GM21515 (cell line): ENCODE measurements at regions not wholly inside any gene's neighbourhood (a gene's known extent, or its start where the extent isn't known, plus 50 kb on each side); places are given as distances from the start of the nearest gene placed in this dataset.

Source experiments
- ATAC-seq: cut with Tn5 transposase; IDR thresholded peaks from one replicate; pipeline ENCODE4 v1.9.1; 2021; ENCODE audit not compliant: unreplicated experiment

DNA sequence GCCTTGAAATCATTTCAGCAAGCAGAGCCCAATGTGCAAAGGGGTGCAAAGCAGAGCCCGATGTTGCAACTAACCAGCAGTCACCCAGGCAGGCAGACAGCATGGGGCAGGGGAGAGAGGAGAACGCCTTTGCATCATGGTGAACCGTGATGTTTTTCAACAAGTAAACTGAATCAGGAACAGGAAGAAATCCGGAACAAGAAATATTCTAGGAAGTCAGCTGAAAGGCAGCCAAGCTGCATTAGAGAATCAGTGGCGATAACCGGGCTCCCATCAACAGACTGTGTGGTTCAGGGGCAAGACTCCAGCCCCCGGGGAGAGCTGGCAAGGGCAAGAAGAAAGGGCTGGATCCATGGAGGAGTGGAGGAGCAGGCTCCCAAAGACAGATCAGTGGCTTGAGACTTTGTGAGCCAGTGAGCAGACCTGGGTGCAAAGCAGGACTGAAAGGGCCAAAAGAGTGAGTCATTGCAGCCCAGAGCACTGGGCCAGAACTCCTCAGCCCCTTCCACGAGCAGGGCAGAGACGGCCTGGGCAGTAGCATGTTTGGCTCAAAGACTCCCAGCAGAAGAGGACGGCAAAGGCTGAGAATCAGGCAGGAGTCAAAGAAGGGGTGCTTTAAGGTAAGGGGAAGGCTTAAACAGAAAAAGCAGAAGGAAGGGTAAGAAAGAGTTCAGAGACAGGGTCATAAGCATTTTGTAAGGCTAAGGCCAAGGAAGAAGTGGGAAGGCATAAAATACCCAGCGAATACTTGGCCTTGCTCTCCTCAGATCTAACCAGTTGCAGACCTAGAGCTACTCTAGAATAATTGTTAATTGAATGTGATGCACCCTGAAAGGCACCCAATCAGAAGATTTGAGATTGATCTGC is 155.0 kb downstream of the SETD4 start:
- no peak for ATAC-seq

DNA sequence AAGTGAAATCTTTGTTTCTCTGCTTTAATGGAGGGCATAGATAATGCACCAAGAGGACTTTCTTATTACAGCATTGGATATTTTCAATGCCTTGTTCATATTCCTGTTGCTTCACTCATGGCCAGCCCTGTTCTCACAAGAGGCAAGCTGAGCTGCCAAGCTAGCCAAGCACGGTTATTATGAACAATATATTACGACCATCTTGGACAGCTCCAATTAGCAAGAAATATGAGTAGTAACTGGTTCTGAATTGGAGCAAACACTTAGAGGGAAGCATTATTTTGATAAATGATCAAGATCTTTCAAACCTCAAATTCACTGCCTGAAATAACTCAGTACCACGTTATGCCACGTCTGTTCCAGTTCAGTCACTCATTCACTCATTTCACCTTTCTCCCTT is 159.8 kb downstream of the SETD4 start:
- no peak for ATAC-seq

DNA sequence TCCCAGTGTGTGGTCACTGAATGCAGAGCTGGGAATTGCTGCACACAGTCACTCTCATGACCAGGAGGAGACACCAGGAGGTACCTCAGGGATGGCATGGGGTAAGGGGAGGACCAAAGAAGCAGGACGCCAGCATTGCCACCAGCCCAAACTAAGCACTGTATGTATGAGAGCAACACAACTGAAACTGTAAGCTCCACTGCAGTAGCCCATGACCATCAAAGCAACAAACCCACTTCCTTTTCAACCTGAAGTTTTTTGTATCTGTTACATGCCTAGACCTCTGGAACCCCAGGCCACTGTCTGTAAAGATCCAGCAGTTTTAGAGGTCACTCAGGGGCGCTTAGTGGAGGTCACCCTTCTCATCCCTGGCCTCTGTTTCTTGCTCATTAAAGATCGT is 164.3 kb downstream of the SETD4 start:
- no peak for ATAC-seq

DNA sequence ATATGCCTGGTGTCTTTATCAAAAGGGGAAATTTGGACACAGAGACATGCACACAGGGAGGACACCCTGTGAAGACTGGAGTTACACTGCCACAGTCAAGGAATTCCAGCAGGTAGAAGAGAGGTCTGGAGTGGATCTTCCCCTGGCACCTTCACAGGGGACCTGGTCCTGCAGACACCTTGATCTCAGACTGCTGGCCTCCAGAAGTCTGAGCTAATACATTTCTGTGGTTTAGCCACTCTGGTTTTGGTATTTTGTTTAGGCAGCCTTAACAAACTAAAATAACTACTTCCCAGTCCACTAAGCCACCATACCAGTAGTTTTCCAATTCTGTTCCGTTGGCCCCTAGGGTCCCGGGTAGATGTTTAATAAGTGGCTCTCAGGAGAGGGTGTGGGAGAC is 164.7 kb downstream of the SETD4 start:
- no peak for ATAC-seq

DNA sequence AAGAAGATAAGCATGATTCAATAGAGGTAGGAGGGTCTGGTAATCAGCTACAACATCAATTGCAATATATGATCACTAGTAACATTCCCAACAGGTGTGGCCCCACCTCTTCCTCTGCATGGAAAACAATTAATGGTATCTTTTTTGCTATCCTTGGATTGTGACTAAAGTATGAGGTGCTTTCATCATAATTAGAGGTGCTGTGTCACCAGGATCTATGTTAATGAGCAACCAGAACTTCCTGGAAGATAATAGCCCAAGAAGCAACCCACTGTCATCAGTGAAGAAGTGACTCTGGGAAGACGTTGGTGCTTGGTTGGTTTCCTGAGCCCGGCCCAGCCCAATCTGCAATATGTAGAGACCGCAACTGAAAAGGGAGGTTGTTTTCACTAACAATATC is 167.2 kb downstream of the SETD4 start:
- ATAC-seq = no peak

DNA sequence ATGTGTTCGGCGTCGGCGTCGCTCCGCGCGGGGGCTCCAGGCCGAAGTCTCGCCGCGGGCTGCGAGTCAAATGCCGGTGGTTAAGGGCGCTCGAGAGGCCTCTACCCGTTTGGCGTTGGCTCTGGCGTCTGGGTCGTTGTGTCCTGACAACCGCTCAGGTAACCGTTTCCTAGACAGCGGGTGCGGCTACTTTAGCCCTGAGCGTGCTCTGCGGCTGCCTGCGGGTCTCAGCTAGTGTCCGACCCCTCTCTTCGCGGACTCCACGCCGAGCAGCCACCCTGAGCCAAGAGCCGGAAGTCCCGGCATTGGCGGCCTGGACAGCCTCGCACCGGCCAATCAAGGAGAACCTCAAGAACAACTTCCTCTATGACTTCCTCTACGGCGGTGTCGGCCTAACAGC is 173.4 kb downstream of the SETD4 start:
- ATAC-seq = no peak

DNA sequence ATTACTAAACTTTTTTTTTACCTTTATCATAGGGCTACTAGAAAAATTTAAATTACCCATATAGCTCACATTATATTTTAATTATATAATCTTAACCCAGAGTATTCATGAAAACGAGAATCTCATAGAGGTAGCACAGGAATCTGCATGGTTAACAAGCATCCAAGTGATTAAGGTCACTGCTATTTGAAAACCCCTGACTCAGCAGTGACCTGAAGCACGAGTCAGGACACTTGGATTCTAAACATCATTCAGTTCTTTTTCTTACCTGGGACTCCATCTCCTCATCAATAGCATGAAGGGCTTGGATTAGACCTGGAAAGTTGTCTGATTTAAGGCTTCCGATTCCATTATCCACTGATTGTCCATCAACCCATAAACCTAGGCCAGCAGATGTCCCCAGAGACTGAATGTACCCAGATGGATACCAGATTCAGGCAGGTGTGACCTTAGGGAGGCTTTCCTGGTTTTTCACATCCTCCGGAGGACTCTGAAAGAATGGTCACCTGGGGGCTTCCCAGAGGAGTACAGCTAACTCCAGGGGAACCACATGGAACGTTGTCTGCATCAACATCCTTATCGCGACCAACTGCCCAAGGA is 174.3 kb downstream of the SETD4 start:
- ATAC-seq = no peak

DNA sequence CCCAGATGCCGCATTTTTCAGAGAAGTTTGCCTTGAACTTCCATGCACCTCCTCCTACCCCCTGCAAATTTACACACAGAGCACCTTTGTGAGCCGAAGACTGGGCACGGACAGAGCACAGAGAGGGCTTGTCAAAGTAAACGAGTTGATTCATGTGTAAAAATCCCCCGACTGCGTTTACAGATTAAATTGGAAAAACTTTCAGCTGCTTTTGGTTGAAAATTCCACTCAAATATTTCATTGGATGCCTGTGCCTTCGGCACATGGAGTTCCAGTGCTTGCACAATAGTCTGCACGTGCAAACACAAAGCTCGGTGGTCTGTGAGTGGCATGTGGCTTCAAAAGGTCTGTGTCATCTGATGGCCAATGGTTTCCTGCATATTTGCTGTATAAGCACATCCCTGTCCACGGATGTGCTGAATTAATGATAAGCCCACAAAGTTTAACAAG is 177.5 kb downstream of the SETD4 start:
- no peak for ATAC-seq

DNA sequence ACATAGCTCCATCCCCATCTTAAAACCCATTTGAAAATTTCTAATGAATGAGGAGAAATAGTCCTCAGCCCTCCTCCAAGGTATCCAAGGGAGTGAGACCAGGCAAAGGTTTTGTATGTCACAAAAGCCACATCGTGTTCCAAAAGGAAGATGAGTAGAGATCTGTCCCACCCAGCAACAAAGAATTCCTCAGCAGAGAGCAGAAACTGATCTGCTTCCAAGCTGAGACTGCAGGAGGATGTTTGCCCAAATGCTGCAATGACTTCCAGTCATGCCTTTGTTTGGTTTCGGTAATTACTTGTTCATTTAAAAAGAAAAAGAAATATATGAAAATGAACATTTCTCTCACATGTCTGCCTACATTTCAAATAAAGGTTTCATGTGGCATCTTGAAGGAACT is 186.9 kb downstream of the SETD4 start:
- ATAC-seq = no peak

DNA sequence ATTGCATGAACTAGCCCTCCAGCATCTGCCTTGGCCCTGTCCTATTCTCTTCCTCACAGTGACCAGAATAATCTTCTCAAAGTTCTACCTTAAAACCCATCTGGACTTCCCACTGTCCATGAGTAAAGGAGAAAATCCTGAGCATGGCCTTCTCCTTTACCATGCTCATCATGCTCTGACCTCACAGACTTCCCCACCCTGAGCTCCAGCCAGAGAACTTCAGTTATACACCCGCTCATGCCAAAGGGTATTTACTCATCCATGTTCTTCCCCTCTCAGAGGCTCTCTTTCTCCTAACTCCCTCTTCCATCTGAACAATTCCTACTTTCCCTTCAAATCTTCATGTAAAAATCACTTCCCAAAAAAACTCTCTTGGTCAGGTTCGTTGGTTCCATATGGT is 188.4 kb downstream of the SETD4 start:
- ATAC-seq = no peak

DNA sequence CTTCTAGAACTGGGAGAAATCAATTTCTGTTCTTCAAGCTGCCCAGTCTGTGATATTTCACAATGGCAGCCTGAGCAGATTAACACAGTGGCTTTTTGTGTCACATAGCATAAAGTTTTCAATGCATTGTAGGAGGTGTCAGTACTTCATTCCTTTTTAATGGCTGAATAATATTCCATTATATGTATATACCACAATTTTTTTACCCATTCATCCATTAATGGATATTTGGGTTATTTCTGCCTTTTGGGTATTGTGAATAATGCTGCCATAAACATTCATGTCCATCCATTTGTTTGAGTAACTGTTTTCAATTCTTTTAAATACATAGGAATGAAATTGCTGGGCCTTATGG is 191.5 kb downstream of the SETD4 start:
- ATAC-seq = no peak

DNA sequence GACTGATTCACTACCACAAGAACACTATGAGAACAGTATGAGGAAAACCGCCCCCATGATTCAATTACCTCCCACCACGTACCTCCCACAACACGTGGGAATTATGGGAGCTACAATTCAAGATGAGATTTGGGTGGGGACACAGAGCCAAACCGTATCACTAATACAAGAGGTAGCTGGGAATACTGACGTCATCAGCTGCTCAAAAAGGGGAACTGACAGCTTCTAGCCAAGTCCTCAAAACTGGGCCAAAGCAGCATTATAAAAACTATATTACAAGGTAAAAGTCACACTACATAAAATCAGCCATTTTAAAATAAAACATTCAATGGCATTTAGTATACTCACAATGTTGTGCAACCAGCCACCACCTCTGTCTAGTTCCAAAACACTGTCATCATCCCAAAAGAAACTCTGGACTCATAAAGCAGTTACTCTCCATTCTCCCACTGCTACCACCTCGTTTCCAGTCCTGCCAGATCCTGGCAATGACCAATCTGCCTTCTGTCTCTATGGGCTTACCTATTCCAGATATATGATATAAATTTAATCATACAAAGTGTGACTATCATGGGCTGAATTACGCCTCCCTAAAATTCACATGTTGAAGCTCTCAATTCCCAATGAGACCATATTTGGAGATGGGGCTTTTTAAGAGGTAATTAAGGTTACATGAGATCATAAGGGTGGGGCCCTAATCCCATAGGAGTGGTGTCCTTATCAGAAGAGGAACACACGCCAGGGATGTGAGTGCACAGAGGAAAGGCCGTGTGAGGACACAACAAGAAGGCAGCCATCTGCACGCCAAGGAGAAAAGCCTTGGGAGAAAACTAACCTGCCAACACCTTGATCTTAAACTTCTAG is 192.1 kb downstream of the SETD4 start:
- no peak for ATAC-seq

DNA sequence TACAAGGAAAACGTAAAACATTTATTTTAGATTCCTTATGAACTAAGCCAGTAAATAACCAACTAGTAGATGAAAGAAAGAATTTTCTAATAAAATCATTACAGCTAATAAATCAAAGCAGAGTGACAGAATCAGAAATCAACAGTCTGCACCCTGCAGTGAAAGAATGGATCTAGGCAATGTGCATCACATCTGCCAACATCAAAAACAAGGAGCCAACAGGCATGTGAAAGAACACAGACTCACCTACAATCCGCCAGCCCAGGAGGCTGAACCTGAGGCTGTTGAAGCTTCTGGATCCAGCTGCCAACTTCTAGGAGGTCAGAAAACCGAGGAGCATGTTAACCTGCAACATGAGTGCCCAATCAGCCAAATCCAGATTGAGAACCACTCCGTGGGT is 196.3 kb downstream of the SETD4 start:
- no peak for ATAC-seq

DNA sequence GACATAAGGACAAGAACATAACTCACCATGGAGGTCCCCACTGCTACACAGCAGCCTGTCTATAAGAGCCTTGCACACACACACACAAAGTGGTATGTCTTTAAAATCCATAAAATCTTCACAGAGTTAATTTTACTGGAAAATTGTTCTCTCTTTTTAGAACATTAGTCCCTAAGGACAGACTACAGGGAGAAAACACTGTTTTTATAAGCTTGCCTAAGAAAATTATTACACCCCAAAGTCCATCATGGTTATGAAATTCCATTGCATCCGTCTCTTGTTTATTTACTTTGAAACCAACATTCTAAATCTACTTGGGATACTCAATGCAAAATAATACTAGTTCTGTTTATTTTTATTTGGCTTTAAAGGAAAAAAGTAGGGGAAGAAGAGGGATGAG is 197.4 kb downstream of the SETD4 start:
- no peak for ATAC-seq

DNA sequence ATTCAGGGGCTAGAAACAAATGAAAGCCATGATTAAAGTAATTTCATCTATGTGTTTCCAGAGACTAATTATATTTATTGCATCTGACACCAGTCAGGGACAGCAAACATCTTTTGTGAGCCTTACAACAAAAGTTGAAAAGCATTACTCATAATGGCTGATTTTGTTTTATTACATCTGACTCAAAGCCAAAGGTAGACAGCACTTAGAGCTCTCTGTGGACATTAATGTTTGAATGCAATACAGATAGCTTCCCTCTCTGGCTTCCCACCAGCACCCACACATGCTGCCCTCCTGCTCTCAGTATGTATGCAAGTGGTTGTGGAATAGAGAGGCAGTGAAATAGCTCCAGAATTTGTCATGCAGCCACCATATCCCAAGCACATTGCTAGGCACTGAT is 198.7 kb downstream of the SETD4 start:
- ATAC-seq = no peak

DNA sequence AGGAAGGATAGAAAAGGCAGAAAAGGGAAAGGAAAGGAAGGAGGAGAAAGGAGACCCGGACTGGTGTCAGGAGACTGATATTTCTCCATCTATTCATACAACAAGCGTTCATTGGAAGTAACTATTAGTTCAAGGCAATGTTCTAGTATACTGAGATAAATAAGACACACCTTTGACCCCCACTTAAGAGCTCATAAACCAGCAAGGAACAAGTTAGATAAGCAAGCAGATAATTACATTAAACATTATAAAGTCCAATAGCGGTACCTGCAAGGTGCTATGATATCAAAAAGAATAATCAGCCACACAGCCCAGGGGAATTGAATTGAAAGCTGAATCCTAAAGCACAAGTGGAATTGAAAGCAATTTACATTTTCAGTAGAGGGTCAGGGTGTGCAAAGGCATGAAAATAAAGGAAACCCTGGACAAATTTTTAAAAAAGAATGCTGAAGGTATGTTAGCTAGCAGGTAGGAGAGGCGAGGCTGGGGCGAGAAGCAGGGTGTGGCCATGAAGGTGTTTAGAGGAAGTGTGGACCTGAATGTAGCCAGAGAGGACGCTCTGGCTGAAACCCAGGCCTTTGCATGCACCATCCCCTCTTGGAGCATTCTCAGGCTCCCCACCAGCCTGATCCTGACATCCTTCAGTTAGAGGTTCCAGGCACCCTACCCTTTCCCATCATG is 200.0 kb downstream of the SETD4 start:
- no peak for ATAC-seq

DNA sequence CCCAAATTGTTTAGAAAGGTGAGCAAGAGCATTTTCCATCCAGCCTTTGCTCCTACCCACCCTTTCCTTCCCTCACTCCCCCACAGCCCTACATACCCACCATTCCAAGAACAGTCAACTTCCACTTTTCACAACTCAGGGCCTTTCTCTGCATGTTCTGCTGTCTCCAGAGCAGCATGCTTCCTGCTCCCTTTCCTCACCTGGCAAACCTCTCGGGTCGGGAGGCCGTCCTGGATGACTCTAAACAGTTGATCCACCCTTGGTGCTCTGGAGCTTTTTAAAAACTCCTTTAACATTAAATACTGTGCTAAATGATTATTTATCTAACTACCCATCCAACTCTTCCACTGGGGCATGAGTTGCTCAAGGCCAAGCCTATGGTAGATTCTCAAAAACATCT is 200.6 kb downstream of the SETD4 start:
- ATAC-seq = no peak

DNA sequence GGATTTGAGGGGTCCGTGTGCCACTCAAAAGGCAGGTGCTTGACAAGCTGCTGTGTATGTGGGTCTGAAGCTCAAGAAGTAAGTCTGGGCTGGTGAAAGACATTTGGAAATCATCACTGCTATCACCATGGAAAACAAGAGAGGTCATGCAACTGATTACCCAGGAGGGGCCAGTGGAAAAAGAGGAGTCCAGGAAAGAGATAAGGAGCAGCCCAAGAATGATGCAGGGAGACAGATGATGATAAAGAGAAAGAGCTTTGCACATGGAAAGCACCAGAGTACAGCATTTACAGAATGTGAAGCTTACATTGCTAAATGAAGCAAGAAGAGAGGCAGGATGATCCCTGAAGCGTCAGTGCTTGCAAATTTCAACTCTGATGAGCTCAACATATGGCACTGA is 203.2 kb downstream of the SETD4 start:
- ATAC-seq = no peak

DNA sequence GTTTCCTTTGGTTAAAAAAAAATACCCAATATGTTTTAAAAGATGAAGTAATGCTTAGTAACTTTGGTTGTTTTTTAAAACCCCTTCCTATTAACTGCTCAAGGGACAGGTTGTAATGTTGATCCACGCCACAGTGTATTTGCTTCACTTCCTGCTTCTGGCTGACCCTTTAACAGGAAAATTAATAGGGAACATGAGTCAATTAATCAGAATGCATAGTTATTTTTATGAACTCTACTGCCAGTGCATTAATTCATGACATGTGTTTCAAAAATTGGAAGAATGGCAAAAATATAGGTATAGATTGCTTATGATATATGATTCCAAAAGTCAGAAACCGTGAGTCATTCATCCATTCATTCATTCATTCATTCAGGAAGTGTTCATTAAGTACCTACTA is 204.8 kb downstream of the SETD4 start:
- ATAC-seq = no peak

DNA sequence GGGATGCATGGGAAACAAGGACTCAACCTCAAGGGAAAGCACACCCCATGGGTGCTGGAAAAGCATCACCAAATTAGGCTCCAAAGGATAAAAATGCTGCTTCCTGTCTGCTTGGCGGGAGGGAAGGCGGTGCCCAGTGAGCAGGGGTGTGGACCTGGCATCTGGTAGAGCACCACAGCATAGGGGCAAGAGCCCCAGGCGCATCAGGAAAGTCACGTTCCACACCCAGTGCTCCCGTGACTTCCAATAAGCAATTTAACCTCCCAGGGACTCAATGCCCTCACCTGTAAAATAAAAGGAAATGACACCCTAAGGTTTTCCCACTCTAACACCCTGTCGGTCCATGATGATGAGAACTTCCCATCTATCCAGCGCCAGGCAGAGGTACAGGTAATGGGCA is 206.0 kb downstream of the SETD4 start:
- no peak for ATAC-seq
